HFFc6 (cell line): ENCODE measurements at regions not wholly inside any gene's neighbourhood (a gene's known extent, or its start where the extent isn't known, plus 50 kb on each side); places are given as distances from the start of the nearest gene placed in this dataset.

Experiments used
- DNase-seq: peaks from one replicate; pipeline ENCODE4 v3.0.0-alpha.2; 2018
- H3K27ac Mint-ChIP-seq: 2 replicates; pipeline ENCODE4 v1.8.0; 2020; ENCODE audit warnings: mild to moderate bottlenecking, mixed read lengths
- H3K27me3 Mint-ChIP-seq: 2 replicates; pipeline ENCODE4 v1.8.0; 2021; ENCODE audit warnings: mild to moderate bottlenecking, moderate library complexity, mixed read lengths; ENCODE audit not compliant: insufficient read depth
- H3K36me3 Mint-ChIP-seq: 2 replicates; pipeline ENCODE4 v1.8.0; 2021; ENCODE audit warnings: low read depth, mixed read lengths
- H3K4me1 Mint-ChIP-seq: 2 replicates; pipeline ENCODE4 v1.8.0; 2020; ENCODE audit warnings: low read depth, mixed read lengths
- H3K4me3 Mint-ChIP-seq: 2 replicates; pipeline ENCODE4 v1.8.0; 2020; ENCODE audit warnings: mild to moderate bottlenecking, moderate library complexity, mixed read lengths
- H3K9me3 Mint-ChIP-seq: 2 replicates; pipeline ENCODE4 v1.8.0; 2020; ENCODE audit warnings: mild to moderate bottlenecking, mixed read lengths
- TF ChIP-seq, protein P1 (sequence below): fragments of 200-600 bp; sonication (generic); IDR thresholded peaks from 2 replicates; pipeline ENCODE4 v1.5.0; 2021; ENCODE audit warnings: antibody characterized with exemption, mild to moderate bottlenecking

DNA sequence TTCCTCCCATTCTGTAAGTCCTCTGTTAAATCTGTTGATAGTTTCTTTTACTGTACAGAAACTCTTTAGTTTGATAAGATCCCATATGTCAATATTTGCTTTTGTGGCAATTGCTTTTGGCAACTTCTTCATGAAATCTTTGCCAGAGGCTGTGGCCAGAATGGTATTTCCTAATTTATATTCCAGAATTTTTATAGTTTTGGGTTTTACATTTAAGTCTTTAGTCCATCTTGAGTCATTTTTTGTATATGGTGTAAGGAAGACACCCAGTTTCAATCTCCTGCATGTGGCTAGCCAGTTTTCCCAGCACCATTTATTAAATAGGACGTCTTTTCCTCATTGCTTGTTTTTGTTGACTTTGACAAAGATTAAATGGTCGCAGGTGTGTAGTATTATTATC is 372.4 kb upstream of the CADM2 start:
- no peak overlapping the region for H3K4me3 Mint-ChIP-seq
- no peaks in the 10 kb centered on the region for H3K36me3 Mint-ChIP-seq
- DNase-seq: no peak
- no peaks in the 10 kb centered on the region for H3K4me1 Mint-ChIP-seq
- TF ChIP-seq, protein P1, sequence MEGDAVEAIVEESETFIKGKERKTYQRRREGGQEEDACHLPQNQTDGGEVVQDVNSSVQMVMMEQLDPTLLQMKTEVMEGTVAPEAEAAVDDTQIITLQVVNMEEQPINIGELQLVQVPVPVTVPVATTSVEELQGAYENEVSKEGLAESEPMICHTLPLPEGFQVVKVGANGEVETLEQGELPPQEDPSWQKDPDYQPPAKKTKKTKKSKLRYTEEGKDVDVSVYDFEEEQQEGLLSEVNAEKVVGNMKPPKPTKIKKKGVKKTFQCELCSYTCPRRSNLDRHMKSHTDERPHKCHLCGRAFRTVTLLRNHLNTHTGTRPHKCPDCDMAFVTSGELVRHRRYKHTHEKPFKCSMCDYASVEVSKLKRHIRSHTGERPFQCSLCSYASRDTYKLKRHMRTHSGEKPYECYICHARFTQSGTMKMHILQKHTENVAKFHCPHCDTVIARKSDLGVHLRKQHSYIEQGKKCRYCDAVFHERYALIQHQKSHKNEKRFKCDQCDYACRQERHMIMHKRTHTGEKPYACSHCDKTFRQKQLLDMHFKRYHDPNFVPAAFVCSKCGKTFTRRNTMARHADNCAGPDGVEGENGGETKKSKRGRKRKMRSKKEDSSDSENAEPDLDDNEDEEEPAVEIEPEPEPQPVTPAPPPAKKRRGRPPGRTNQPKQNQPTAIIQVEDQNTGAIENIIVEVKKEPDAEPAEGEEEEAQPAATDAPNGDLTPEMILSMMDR: no peak
- peaks cover 16% of the 10 kb centered on the region for H3K9me3 Mint-ChIP-seq
- H3K27me3 Mint-ChIP-seq: no peaks in the 10 kb centered on the region
- H3K27ac Mint-ChIP-seq: no peak overlapping the region

DNA sequence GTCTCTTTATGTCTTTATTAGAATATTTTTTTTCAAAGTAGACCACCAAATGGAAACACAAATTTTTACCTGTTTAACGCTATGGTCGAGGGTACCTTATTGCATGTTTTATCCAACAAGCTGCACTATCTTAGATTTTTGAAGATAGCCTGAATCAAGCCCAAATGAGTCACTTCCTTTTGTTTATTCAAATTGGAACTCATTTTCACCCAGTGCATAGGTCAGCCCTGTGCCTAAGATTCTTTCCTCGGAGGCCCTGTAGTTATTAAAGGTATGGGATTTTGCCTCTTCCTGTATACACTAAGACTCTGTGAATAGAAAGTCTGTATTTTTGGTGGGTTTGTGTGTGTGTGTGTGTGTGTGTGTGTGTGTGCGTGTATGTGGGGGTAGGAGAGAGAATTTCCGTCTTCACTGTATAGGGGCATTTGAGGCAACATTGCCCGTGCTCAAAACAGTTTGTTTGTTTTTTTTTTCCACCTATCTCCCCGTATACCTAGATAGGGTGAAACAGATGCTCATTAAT is 358.0 kb upstream of the CADM2 start:
- no peak for DNase-seq
- Mint-ChIP-seq H3K4me1 (no peaks in the 10 kb centered on the region), H3K27ac (no peak overlapping the region), H3K9me3 (peaks cover 7% of the 10 kb centered on the region), H3K27me3 (no peaks in the 10 kb centered on the region), H3K4me3 (no peak overlapping the region), H3K36me3 (no peaks in the 10 kb centered on the region)
- TF ChIP-seq, protein P1: no peak

DNA sequence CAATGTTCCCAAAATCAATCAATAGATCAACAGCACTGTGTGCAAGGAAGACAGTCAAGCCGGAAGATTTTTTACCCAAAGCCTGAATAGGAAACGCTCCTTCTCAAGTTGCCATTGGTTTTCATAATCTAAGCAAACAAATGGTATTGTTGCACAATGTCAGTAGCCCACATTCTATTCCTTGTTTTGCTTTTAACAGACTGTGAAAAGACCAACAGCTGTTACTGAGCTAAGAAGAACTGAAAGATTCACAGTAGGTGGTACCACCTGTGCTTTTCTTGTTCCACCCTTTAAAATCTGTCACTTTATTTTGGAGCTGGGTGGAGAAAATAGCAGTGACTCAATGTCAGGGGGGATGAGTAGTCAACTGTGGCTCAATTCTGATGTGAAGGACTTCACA is 357.5 kb upstream of the CADM2 start:
- Mint-ChIP-seq H3K27ac (no peak overlapping the region), H3K4me1 (no peaks in the 10 kb centered on the region), H3K9me3 (peaks cover 12% of the 10 kb centered on the region), H3K27me3 (no peaks in the 10 kb centered on the region), H3K36me3 (no peaks in the 10 kb centered on the region), H3K4me3 (no peak overlapping the region)
- TF ChIP-seq, protein P1: no peak
- no peak for DNase-seq

DNA sequence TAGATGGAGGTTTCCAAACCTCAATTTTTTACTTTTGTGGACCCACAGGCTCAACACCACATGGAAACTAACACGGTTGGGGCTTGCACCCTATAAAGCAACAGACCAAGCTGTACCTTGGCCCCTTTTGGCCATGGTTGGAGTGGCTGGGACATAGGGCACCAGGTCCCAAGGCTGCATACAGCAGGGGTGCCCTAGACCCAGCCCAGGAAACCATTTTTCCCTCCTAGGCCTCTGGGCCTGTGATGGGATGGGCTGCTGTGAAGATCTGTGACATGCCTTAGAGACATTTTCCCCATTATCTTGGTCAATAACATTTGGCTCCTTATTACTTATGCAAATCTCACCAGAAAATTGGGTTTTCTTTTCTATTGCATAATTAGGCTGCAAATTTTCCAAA is 337.0 kb upstream of the CADM2 start:
- H3K27ac Mint-ChIP-seq: no peak overlapping the region
- peaks cover 29% of the 10 kb centered on the region for H3K9me3 Mint-ChIP-seq
- no peak overlapping the region for H3K4me3 Mint-ChIP-seq
- TF ChIP-seq, protein P1: no peak
- no peak for DNase-seq
- no peaks in the 10 kb centered on the region for H3K4me1 Mint-ChIP-seq
- H3K27me3 Mint-ChIP-seq: no peaks in the 10 kb centered on the region
- no peaks in the 10 kb centered on the region for H3K36me3 Mint-ChIP-seq

DNA sequence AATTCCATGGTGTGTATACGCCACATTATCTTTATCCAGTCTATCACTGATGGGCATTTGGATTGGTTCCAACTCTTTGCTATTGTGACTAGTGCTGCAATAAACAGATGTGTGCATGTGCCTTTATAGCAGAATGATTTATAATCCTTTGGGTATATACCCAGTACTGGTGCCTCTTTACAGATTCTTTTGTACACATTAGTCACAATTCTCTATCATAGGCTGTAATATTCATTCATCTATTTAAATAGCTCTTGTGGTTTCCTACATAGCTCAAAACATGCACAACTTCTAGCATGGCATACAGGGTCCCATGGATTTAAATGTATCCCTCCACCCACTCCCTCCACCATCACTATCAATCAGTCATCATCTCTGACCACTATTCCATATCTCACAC is 324.1 kb upstream of the CADM2 start:
- Mint-ChIP-seq H3K27ac (no peak overlapping the region), H3K36me3 (no peaks in the 10 kb centered on the region), H3K9me3 (peaks cover 39% of the 10 kb centered on the region), H3K4me1 (no peaks in the 10 kb centered on the region), H3K27me3 (no peaks in the 10 kb centered on the region), H3K4me3 (no peak overlapping the region)
- TF ChIP-seq, protein P1: no peak
- no peak for DNase-seq

DNA sequence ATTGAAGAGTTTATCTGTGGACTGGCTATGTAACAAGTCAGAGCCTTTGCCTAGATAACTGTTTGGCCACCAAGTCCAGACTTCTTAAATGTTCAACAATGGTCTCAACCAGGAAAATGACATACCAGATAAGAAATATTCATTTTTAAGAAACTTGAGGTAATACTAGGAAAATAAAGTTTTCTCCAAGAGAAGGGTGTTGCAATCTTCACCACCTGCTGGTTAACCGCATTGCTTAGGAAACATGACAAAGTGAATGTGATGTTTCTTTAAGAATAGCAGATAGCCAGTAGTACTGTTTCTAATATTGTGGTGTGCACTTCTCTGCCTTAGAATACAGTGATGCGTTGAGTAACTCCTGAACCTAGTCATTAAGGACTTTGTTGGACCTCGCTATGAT is 321.5 kb upstream of the CADM2 start:
- Mint-ChIP-seq H3K4me1 (no peaks in the 10 kb centered on the region), H3K4me3 (no peak overlapping the region), H3K27me3 (no peaks in the 10 kb centered on the region), H3K36me3 (no peaks in the 10 kb centered on the region), H3K9me3 (peaks cover 43% of the 10 kb centered on the region), H3K27ac (no peak overlapping the region)
- TF ChIP-seq, protein P1: no peak
- DNase-seq: no peak
